HL-60 (cell line): ENCODE measurements at regions not wholly inside any gene's neighbourhood (a gene's known extent, or its start where the extent isn't known, plus 50 kb on each side); places are given as distances from the start of the nearest gene placed in this dataset.
"Not testable (repeated sequence)": the region's sequence is repeated elsewhere in the genome, so short reads cannot be mapped to it uniquely, and the experiment has no call there.

Experiments used
- DNase-seq, 2 experiments: peaks; one replicate each; pipeline ENCODE4 v3.0.0-alpha.2; 2010 to 2020; ENCODE audit warnings: low read depth in 1 of 2, low spot score in 1 of 2
- H3K27ac ChIP-seq: fragments of 250-450 bp; sonication (Bioruptor Pico); replicated peaks from 2 replicates; pipeline ENCODE4 v1.5.1; 2020; ENCODE audit warnings: mild to moderate bottlenecking, moderate library complexity
- H3K27me3 ChIP-seq: fragments of 250-450 bp; sonication (Bioruptor Pico); 2 replicates; pipeline ENCODE4 v1.5.1; 2021; ENCODE audit warnings: mild to moderate bottlenecking, moderate library complexity; ENCODE audit not compliant: insufficient read depth, poor library complexity, severe bottlenecking
- H3K4me3 ChIP-seq: replicated peaks from 2 replicates; pipeline ENCODE4 v1.5.1; 2011; ENCODE audit warnings: mild to moderate bottlenecking, control low read depth, low read length; ENCODE audit not compliant: insufficient read depth
- GABPA ChIP-seq: IDR thresholded peaks from 2 replicates; pipeline ENCODE4 v1.6.1; 2012; ENCODE audit warnings: low read depth
- POLR2AphosphoS5 ChIP-seq: IDR thresholded peaks from 2 replicates; pipeline ENCODE4 v1.6.1; 2012; ENCODE audit warnings: low read depth
- SPI1 ChIP-seq: IDR thresholded peaks from 2 replicates; pipeline ENCODE4 v1.6.1; 2012; ENCODE audit warnings: low read depth, mild to moderate bottlenecking, borderline replicate concordance
- TF ChIP-seq, protein P1 (sequence below): IDR thresholded peaks from 2 replicates; pipeline ENCODE4 v1.6.1; 2012; ENCODE audit warnings: low read depth; ENCODE audit not compliant: insufficient replicate concordance
- TF ChIP-seq, protein P2 (sequence below): IDR thresholded peaks from one replicate; pipeline ENCODE4 v1.5.1; 2011; ENCODE audit warnings: low read length, control low read depth, inconsistent platforms; ENCODE audit not compliant: insufficient read depth

DNA sequence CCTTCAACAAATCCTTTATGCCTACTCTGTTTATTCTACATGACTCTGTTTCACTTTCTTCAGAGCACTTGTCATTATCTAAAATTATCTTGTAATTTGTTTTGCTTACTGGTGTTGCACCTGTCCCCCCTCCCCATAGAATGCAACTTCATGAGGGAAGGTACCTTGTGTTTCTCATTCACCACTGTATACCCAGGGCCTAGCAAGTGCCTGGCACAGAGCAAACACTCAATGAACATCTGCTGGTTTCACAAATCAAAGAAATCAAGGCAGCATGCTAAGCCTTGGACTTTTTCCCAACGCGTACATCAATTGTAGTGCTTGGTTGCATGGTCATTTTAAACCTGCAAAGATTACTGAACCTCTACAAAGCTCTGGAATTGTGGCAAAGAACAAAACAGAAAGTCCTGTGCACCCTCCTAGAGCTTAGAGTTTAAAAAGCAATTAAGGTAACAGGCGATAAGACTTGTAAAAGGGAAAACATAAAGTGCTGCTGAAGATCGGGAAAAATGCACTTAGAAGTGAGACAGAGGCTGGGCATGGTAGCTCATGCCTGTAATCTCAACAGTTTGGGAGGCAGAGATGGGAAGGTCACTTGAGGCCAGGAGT lies 479.1 kb downstream of the MED13L start:
- Histone ChIP-seq H3K27me3 (no peaks in the 10 kb centered on the region), H3K27ac (no peak overlapping the region), H3K4me3 (no peak overlapping the region)
- DNase-seq: no peak
- TF ChIP-seq, protein P1, sequence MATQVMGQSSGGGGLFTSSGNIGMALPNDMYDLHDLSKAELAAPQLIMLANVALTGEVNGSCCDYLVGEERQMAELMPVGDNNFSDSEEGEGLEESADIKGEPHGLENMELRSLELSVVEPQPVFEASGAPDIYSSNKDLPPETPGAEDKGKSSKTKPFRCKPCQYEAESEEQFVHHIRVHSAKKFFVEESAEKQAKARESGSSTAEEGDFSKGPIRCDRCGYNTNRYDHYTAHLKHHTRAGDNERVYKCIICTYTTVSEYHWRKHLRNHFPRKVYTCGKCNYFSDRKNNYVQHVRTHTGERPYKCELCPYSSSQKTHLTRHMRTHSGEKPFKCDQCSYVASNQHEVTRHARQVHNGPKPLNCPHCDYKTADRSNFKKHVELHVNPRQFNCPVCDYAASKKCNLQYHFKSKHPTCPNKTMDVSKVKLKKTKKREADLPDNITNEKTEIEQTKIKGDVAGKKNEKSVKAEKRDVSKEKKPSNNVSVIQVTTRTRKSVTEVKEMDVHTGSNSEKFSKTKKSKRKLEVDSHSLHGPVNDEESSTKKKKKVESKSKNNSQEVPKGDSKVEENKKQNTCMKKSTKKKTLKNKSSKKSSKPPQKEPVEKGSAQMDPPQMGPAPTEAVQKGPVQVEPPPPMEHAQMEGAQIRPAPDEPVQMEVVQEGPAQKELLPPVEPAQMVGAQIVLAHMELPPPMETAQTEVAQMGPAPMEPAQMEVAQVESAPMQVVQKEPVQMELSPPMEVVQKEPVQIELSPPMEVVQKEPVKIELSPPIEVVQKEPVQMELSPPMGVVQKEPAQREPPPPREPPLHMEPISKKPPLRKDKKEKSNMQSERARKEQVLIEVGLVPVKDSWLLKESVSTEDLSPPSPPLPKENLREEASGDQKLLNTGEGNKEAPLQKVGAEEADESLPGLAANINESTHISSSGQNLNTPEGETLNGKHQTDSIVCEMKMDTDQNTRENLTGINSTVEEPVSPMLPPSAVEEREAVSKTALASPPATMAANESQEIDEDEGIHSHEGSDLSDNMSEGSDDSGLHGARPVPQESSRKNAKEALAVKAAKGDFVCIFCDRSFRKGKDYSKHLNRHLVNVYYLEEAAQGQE: no peak
- no peak for TF ChIP-seq POLR2AphosphoS5

DNA sequence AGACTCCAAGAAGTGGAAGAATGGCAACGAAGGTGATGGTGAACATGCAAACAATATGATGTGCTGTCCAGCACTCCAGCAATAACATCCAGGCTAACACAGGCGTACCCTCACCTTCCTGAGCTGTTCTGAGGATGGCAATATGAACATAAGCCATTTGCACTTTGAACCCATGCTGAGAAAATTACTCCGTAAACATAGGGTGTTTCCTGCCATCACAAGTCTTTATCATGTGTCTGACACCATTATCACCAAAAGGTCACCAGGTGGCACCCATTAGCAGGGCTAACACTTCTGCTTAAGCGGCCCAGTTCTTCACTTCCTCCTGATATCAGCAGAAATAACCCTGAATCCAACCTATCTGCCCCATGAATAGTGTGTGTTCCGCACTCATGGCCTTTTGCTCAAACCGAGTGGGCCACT lies 482.8 kb downstream of the MED13L start:
- TF ChIP-seq GABPA: no peak
- H3K27me3 ChIP-seq: peaks cover 4% of the 10 kb centered on the region
- DNase-seq: no peak

DNA sequence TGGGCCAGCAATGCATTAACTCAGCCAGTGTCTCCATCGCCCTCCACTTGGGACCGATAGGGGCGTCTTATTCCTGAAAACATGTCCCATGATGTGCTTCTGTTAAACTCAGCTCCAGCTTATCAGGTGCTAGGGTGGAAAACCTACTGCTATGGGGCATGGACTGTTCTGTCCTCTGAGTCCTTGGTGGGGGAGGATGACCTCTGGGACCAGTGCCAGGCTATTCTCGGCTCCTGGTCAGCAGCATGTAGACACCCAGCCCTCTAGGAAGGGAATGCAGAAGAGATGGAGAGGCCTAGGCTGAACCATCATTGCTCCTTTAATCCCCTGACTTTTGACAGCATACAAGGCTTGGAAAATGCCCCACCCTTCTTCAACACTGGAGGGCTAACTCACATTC lies 486.2 kb downstream of the MED13L start:
- no peak overlapping the region for H3K27ac ChIP-seq
- TF ChIP-seq SPI1 (no peak), POLR2AphosphoS5 (no peak), GABPA (no peak)
- TF ChIP-seq, protein P2, sequence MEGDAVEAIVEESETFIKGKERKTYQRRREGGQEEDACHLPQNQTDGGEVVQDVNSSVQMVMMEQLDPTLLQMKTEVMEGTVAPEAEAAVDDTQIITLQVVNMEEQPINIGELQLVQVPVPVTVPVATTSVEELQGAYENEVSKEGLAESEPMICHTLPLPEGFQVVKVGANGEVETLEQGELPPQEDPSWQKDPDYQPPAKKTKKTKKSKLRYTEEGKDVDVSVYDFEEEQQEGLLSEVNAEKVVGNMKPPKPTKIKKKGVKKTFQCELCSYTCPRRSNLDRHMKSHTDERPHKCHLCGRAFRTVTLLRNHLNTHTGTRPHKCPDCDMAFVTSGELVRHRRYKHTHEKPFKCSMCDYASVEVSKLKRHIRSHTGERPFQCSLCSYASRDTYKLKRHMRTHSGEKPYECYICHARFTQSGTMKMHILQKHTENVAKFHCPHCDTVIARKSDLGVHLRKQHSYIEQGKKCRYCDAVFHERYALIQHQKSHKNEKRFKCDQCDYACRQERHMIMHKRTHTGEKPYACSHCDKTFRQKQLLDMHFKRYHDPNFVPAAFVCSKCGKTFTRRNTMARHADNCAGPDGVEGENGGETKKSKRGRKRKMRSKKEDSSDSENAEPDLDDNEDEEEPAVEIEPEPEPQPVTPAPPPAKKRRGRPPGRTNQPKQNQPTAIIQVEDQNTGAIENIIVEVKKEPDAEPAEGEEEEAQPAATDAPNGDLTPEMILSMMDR: no peak
- TF ChIP-seq, protein P1: no peak
- no peak for DNase-seq
- H3K4me3 ChIP-seq: no peak overlapping the region
- H3K27me3 ChIP-seq: peaks cover 4% of the 10 kb centered on the region

More for the DNA sequence above, 482.8 kb downstream of the MED13L start:
- no peak overlapping the region for H3K27ac ChIP-seq
- no peak overlapping the region for H3K4me3 ChIP-seq

DNA sequence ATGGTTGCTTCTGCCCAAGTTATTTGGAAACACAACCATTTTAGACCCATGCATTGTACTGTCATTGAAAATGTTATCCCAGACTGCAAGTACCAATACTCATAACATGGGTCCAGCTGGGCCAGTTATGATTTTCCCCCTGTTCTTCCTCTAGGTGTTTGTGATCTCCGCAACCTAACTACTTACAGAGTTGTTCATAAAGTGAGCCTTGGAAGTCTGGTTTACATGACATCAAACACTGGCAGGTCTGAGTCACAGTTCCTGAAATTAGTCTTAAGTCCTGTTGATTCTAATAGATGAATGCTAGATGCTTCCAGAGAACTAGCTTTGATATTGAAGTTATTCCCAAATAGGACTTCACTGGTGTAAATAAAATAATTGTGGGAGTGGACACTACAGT lies 487.0 kb downstream of the MED13L start:
- Histone ChIP-seq H3K27ac (no peak overlapping the region), H3K27me3 (peaks cover 4% of the 10 kb centered on the region), H3K4me3 (no peak overlapping the region)
- no peak for TF ChIP-seq GABPA
- no peak for TF ChIP-seq POLR2AphosphoS5
- TF ChIP-seq SPI1: no peak
- TF ChIP-seq, protein P2: no peak
- TF ChIP-seq, protein P1: no peak
- DNase-seq: no peak

DNA sequence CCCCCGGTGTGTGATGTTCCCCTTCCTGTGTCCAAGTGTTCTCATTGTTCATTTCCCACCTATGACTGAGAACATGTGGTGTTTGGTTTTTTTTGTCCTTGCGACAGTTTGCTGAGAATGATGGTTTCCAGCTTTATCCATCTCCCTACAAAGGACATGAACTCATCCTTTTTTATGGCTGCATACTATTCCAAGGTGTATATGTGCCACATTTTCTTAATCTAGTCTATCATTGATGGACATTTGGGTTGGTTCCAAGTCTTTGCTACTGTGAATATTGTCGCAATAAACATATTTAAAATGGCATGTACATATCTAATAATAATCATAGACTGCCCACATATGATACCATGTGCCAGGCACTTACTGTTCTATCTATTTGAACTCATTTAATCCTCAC lies 491.0 kb downstream of the MED13L start:
- H3K27ac ChIP-seq, H3K4me3 ChIP-seq, H3K27me3 ChIP-seq, DNase-seq: not testable (repeated sequence)
